ENCODE measurements at regions not wholly inside any gene's neighbourhood (a gene's known extent, or its start where the extent isn't known, plus 50 kb on each side); places are given as distances from the start of the nearest gene placed in this dataset.

DNA sequence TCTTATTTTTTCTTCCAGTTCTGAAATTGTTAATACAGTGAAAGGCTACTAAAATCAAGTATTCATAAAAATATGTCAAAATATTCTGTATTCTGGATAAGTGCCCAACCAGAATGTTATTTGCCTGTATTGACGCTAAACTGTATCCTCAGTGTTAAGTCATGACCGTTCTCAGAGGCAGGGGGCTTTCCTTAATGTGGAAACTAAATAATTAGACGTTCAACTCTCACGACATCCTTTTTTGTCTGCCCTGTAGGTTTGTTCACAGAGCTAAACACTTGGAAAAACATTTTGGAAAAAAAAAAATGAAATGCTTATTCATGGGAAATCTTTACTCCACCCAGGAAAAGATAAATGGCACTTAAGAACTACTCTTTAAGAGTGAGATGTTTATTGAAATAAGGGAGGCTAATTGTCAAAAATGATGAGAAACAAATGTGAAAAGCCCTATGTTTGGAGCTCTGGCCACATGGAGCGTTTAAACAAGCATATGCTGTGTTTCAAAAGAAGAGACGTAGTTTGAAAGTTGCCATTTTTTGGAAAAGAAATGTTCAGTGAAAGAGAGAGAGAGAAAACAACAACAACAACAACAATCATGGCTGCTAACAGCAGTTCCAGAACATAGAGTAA lies 453.1 kb upstream of the MARCKS start:
- TF ChIP-seq, protein P1, sequence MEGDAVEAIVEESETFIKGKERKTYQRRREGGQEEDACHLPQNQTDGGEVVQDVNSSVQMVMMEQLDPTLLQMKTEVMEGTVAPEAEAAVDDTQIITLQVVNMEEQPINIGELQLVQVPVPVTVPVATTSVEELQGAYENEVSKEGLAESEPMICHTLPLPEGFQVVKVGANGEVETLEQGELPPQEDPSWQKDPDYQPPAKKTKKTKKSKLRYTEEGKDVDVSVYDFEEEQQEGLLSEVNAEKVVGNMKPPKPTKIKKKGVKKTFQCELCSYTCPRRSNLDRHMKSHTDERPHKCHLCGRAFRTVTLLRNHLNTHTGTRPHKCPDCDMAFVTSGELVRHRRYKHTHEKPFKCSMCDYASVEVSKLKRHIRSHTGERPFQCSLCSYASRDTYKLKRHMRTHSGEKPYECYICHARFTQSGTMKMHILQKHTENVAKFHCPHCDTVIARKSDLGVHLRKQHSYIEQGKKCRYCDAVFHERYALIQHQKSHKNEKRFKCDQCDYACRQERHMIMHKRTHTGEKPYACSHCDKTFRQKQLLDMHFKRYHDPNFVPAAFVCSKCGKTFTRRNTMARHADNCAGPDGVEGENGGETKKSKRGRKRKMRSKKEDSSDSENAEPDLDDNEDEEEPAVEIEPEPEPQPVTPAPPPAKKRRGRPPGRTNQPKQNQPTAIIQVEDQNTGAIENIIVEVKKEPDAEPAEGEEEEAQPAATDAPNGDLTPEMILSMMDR (IDR thresholded peaks at IDR 0.05), result no peak
- TF ChIP-seq SIN3A (IDR thresholded peaks at IDR 0.05; ENCODE audit: borderline replicate concordance, insufficient read depth, low read depth, low read length), result no peak
- no peak for TF ChIP-seq POLR2AphosphoS5 (IDR thresholded peaks at IDR 0.05; ENCODE audit: low read depth, low read length)
